WI38 (cell line): ENCODE measurements at regions not wholly inside any gene's neighbourhood (a gene's known extent, or its start where the extent isn't known, plus 50 kb on each side); places are given as distances from the start of the nearest gene placed in this dataset.
"Not testable (repeated sequence)": the region's sequence is repeated elsewhere in the genome, so short reads cannot be mapped to it uniquely, and the experiment has no call there.

Source experiments
- H3K4me3 ChIP-seq: 2 replicates; pipeline ENCODE4 v1.5.1; 2011; ENCODE audit warnings: low read depth, mild to moderate bottlenecking, control low read depth, low read length
- CTCF ChIP-seq: IDR thresholded peaks from 2 replicates; pipeline ENCODE4 v1.5.1; 2012; ENCODE audit warnings: low read depth, mild to moderate bottlenecking, control low read depth, low read length

- not testable (repeated sequence) for H3K4me3 ChIP-seq
Observed at GRCh38 chr1:120941066-120941465, 51.5 kb downstream of the PPIAL4A start.

DNA sequence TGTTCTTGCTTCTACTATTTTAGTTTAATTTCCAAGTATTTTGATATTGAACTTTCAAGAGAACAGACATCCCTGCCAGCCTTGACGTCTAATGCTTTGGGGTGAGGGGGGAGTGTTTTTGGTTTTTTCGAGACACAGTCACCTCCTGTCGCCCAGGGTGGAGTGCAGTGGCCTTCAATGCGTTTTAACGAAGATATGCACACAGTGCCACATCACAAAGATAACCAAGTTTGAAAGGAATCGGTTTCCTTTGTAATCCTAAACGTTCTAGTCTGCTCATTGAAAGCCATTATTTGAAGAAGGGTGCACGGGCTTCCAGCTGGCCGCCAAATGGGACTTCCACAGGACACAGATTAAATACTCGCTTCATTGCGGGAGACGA lies 52.3 kb downstream of the PPIAL4A start:
- peak overlapping the region; percentile 51 for H3K4me3 ChIP-seq

- peak overlapping the region; percentile 51 for H3K4me3 ChIP-seq
Observed at GRCh38 chr1:120942218-120942944, 52.8 kb downstream of the PPIAL4A start.

- not testable (repeated sequence) for H3K4me3 ChIP-seq
Observed at GRCh38 chr1:120942945-120943319, 53.4 kb downstream of the PPIAL4A start.

GRCh38 chr1:120944691-120945090 lies 55.1 kb downstream of the PPIAL4A start:
- H3K4me3 ChIP-seq: not testable (repeated sequence)

- not testable (repeated sequence) for H3K4me3 ChIP-seq
Observed at GRCh38 chr1:120945122-120945521, 55.6 kb downstream of the PPIAL4A start.

DNA sequence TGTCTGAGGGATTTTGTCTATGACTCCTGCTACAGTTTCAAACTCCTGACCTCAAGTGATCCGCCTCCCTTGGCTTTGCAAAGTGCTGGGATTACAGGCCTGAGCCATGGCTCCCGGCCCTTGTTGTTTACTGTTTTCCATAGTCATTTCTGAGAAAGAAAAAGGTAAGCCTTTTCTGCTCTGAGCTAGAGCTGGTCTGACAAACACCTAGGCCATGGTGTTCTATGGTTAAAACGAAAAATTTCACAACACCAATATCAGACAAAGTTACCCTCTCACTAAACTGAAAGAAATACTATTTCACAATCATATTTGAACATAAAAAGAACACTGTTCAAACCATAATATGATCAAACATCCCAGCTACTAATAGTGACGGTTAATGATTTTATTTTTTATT lies 57.5 kb downstream of the PPIAL4A start:
- H3K4me3 ChIP-seq: not testable (repeated sequence)

DNA sequence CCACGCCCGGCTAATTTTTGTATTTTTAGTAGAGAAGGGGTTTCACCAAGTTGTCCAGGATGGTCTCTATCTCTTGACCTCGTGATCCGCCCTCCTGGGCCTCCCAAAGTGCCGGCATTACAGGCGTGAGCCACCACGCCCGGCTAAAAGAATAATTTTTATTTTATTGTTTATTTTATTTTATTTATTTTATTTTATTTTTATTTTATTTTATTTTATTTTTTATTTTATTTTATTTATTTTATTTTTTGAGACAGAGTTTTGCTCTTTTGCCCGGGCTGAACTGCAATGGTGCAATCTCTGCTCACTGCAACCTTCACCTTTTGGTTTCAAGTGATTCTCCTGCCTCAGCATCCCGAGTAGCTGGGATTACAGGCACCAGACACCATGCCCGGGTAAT lies 60.2 kb downstream of the PPIAL4A start:
- not testable (repeated sequence) for H3K4me3 ChIP-seq

DNA sequence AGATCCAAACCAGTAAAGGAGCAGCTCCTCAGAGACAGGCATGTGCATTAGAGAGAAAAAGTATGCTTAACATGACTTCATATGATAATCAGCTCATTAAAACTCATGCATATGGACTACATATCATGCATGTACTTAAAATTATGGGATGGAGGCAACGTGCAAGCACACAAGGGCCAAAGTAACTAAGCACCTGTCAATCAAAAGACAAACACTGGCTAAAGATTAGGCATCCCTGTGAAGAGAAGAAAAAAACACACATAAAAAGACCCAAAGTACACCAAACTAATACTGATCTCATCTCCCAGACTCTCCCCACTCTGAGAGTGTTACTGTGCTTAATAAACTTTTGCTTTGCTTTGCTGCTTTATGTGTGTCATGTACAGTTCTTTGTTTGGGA lies 61.1 kb downstream of the PPIAL4A start:
- not testable (repeated sequence) for H3K4me3 ChIP-seq

- H3K4me3 ChIP-seq: not testable (repeated sequence)
Observed at GRCh38 chr1:120951100-120951499, 61.5 kb downstream of the PPIAL4A start.

- H3K4me3 ChIP-seq: not testable (repeated sequence)
Observed at GRCh38 chr1:120952207-120952870, 62.8 kb downstream of the PPIAL4A start.

DNA sequence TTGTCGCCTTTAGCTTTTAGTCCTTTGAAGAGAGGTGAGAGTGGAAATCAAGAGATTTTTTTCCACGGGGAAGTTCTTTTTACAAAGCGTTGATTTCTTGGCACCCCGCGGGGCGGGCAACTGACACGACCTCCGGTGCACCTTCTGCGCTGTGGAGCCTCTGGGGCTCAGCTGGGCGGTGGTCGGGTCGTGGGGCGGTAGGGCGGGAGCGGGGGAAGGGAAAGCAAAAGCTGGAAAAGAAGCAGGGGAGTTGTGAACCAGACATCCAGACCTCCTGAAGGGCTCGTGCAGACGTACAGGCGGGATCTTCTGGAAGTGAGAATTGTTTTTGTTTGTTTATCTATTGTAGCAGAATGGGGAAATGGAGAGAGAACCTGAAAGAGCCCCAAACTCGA lies 63.3 kb downstream of the PPIAL4A start:
- H3K4me3 ChIP-seq: not testable (repeated sequence)

GRCh38 chr1:120954736-120955135 lies 65.2 kb downstream of the PPIAL4A start:
- TF ChIP-seq CTCF: no peak
- no peak overlapping the region for H3K4me3 ChIP-seq

GRCh38 chr1:120955961-120956360 lies 66.4 kb downstream of the PPIAL4A start:
- not testable (repeated sequence) for H3K4me3 ChIP-seq

DNA sequence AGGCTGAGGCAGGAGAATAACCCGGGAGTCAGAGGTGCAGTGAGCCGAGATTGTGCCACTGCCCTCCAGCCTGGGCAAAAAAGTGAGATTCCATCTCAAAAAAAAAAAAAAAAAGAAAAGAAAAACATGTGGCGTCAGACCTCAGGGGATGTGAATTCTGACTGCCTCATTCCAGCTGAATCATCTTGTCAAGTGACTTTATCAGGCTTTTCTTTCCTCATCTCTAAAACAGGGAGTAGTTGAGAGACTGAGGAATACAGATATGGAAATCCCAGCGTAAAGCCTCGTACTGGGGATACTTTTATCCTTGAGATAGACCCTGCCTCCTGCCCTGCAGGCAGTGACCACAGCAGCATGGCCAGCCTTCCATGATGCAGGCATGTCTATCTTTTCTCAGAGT lies 76.4 kb downstream of the PPIAL4A start:
- H3K4me3 ChIP-seq: not testable (repeated sequence)

GRCh38 chr1:120972863-120973262 lies 83.3 kb downstream of the PPIAL4A start:
- H3K4me3 ChIP-seq: not testable (repeated sequence)

DNA sequence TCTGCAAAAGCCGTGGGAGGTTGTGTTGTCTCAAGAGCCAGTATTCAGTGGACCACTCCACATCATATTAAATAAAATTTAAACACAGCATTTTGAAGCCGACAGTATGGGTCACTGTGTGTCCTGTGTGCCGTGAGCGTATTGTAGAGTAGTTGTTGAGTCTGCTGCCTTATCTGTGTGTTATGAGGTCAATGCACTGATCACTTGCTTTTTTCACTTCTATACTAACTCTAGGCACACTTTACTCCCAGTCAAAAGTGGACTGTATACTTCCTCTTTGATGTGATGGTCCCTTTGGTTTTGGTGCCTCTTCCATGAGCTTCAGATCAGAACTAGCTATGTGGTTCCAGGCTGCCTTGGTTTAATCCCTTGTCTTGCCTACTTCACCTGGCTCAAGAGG lies 84.3 kb downstream of the PPIAL4A start:
- not testable (repeated sequence) for H3K4me3 ChIP-seq

- not testable (repeated sequence) for H3K4me3 ChIP-seq
Observed at GRCh38 chr1:120977279-120977678, 87.7 kb downstream of the PPIAL4A start.

DNA sequence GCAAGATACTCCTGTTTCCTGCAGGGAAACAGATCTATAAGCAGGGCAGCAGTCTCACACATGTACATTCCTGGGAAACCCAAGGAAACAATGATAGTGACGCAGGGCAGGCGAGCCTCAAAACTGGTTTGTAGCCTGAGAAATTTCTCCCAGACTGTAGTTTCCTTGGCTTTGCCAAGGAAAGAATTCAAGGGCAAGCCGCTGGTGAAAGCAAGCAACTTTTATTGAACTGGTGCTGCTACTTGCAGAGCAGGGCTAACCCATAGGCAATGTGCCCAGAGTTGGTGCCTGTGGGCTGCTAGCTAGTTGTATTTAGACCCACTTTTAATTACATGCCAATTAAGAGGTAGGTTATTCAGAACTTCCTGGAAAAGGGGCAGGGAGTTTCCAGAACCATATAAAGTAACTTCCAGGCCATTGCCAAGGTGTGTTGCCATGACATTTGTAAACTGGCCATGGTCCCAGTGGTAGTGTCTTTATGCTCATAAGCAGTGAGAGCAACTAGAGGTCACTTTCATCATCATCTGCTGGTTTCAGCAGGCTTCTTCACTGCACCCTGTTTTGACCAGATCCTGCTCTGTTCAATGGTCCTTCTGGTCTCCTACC lies 92.0 kb downstream of the PPIAL4A start:
- not testable (repeated sequence) for H3K4me3 ChIP-seq

DNA sequence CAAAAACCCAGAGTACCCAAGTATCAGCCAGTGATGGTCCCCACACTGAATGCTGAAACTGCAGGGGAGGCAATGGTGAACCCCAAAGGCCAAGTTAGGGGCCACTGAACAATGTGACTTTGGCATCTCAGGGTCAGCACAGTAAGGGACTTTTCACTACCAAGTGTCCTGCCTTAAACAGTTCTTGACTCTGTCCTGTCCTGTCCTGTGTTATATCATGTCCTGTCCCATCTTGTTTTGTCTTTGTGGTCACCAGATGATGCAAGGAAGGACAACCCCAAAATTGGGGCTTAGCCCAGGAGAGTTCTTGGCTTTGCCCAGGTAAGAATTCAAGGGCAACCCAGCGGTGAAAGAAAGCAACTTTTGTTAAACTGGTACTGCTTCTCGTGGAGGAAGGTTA lies 105.0 kb downstream of the PPIAL4A start:
- H3K4me3 ChIP-seq: not testable (repeated sequence)
